ENCODE measurements at regions not wholly inside any gene's neighbourhood (a gene's known extent, or its start where the extent isn't known, plus 50 kb on each side); places are given as distances from the start of the nearest gene placed in this dataset.

DNA sequence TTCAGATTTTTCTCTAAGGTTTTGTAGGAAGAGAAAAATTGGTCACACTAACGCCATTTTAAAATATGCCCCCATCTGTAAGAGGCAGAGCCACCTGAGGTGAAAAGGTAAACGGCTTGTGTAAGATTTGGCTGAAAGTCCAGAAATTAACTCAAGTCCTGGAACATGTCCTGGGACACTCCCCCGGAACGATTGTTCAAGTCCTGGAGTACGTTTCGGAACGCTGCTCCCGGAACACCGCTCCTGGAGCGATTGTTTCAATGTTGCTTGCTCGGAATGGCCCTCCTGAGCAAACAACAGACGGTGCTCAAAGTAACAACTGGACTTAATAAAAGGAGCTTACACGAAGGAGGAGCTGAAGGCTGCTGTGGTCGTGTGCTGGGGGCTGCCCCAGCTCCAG lies 796.5 kb upstream of the SLIT2 start:
- TF ChIP-seq, protein P1, sequence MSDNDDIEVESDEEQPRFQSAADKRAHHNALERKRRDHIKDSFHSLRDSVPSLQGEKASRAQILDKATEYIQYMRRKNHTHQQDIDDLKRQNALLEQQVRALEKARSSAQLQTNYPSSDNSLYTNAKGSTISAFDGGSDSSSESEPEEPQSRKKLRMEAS (IDR thresholded peaks at IDR 0.05; ENCODE audit: low read depth) = no peak
- TF ChIP-seq TCF12 (IDR thresholded peaks at IDR 0.05) = no peak
- TF ChIP-seq EP300 (IDR thresholded peaks at IDR 0.05; ENCODE audit: borderline replicate concordance in 1 of 2, low read depth in 1 of 2, low read length in 1 of 2) = no peak
- TF ChIP-seq JUND (IDR thresholded peaks at IDR 0.05) = no peak
- TF ChIP-seq, protein P2, sequence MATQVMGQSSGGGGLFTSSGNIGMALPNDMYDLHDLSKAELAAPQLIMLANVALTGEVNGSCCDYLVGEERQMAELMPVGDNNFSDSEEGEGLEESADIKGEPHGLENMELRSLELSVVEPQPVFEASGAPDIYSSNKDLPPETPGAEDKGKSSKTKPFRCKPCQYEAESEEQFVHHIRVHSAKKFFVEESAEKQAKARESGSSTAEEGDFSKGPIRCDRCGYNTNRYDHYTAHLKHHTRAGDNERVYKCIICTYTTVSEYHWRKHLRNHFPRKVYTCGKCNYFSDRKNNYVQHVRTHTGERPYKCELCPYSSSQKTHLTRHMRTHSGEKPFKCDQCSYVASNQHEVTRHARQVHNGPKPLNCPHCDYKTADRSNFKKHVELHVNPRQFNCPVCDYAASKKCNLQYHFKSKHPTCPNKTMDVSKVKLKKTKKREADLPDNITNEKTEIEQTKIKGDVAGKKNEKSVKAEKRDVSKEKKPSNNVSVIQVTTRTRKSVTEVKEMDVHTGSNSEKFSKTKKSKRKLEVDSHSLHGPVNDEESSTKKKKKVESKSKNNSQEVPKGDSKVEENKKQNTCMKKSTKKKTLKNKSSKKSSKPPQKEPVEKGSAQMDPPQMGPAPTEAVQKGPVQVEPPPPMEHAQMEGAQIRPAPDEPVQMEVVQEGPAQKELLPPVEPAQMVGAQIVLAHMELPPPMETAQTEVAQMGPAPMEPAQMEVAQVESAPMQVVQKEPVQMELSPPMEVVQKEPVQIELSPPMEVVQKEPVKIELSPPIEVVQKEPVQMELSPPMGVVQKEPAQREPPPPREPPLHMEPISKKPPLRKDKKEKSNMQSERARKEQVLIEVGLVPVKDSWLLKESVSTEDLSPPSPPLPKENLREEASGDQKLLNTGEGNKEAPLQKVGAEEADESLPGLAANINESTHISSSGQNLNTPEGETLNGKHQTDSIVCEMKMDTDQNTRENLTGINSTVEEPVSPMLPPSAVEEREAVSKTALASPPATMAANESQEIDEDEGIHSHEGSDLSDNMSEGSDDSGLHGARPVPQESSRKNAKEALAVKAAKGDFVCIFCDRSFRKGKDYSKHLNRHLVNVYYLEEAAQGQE (IDR thresholded peaks at IDR 0.05; ENCODE audit: low read depth, low read length) = no peak
- no peak for TF ChIP-seq RXRA (IDR thresholded peaks at IDR 0.05; ENCODE audit: borderline replicate concordance, low read depth)
- no peak for TF ChIP-seq YY1 (IDR thresholded peaks at IDR 0.05; ENCODE audit: low read depth)
- no peak for TF ChIP-seq POLR2AphosphoS5 (IDR thresholded peaks at IDR 0.05; ENCODE audit: low read depth, low read length)
- TF ChIP-seq, protein P3, sequence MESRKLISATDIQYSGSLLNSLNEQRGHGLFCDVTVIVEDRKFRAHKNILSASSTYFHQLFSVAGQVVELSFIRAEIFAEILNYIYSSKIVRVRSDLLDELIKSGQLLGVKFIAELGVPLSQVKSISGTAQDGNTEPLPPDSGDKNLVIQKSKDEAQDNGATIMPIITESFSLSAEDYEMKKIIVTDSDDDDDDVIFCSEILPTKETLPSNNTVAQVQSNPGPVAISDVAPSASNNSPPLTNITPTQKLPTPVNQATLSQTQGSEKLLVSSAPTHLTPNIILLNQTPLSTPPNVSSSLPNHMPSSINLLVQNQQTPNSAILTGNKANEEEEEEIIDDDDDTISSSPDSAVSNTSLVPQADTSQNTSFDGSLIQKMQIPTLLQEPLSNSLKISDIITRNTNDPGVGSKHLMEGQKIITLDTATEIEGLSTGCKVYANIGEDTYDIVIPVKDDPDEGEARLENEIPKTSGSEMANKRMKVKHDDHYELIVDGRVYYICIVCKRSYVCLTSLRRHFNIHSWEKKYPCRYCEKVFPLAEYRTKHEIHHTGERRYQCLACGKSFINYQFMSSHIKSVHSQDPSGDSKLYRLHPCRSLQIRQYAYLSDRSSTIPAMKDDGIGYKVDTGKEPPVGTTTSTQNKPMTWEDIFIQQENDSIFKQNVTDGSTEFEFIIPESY (IDR thresholded peaks at IDR 0.05; ENCODE audit: borderline replicate concordance, low read depth) = no peak
- TF ChIP-seq TAF1 (IDR thresholded peaks at IDR 0.05; ENCODE audit: borderline replicate concordance, low read depth, low read length) = no peak
- TF ChIP-seq GABPA (IDR thresholded peaks at IDR 0.05; ENCODE audit: low read depth) = no peak
- TF ChIP-seq MXI1 (IDR thresholded peaks at IDR 0.05; ENCODE audit: low read depth, low read length) = no peak
- no peak for TF ChIP-seq RAD21 (IDR thresholded peaks at IDR 0.05; ENCODE audit: low read length)
- TF ChIP-seq, protein P4, sequence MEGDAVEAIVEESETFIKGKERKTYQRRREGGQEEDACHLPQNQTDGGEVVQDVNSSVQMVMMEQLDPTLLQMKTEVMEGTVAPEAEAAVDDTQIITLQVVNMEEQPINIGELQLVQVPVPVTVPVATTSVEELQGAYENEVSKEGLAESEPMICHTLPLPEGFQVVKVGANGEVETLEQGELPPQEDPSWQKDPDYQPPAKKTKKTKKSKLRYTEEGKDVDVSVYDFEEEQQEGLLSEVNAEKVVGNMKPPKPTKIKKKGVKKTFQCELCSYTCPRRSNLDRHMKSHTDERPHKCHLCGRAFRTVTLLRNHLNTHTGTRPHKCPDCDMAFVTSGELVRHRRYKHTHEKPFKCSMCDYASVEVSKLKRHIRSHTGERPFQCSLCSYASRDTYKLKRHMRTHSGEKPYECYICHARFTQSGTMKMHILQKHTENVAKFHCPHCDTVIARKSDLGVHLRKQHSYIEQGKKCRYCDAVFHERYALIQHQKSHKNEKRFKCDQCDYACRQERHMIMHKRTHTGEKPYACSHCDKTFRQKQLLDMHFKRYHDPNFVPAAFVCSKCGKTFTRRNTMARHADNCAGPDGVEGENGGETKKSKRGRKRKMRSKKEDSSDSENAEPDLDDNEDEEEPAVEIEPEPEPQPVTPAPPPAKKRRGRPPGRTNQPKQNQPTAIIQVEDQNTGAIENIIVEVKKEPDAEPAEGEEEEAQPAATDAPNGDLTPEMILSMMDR (IDR thresholded peaks at IDR 0.05) = no peak
- H3K27me3 ChIP-seq (ENCODE audit: insufficient read depth) = no peaks in the 10 kb centered on the region
- H3K79me2 ChIP-seq (ENCODE audit: insufficient read depth) = no peaks in the 10 kb centered on the region
- H3K4me2 ChIP-seq = no peak overlapping the region
- H2AFZ ChIP-seq (ENCODE audit: low read depth) = no peak overlapping the region
- no peak overlapping the region for H3K9ac ChIP-seq
- no peaks in the 10 kb centered on the region for H3K9me2 ChIP-seq
- no peak for DNase-seq
- 90% methylated on average over 14 of the region's 14 CpGs for WGBS (ENCODE audit: low lambda C conversion rate)
- ChIA-PET CTCF (interaction anchor here (1.4 kb wide), 1 partner anchor 9 kb away, joined by 3 read pairs; no protein-coding TSS in a partner anchor), POLR2A (no interaction called here)
- no peaks in the 10 kb centered on the region for H3K4me1 ChIP-seq (ENCODE audit: control insufficient read depth in 1 of 2, insufficient read depth in 2 of 2, low read depth in 1 of 2, low read length in 1 of 2)
- H3K36me3 ChIP-seq (replicated peaks in 1 of 2; ENCODE audit: control insufficient read depth in 1 of 2, insufficient read depth in 2 of 2, low read length in 1 of 2) = no peaks in the 10 kb centered on the region
- H4K20me1 ChIP-seq (ENCODE audit: insufficient read depth) = no peaks in the 10 kb centered on the region
- no peaks in the 10 kb centered on the region for H3F3A ChIP-seq (replicated peaks; ENCODE audit: insufficient read depth)
- no peaks in the 10 kb centered on the region for H3K9me3 ChIP-seq
- no peak overlapping the region for H3K27ac ChIP-seq (ENCODE audit: low read depth in 2 of 2, low read length in 1 of 2)
- no peak overlapping the region for H3K4me3 ChIP-seq (ENCODE audit: low read depth in 2 of 2, low read length in 1 of 2)

All from SK-N-SH (cell line).